ENCODE measurements at regions not wholly inside any gene's neighbourhood (a gene's known extent, or its start where the extent isn't known, plus 50 kb on each side); places are given as distances from the start of the nearest gene placed in this dataset.

GRCh38 chr13:85469320-85469719 lies 329.9 kb downstream of the SLITRK6 start:
- no peak for DNase-seq (ENCODE audit: low spot score)

GRCh38 chr13:85462792-85463425 lies 336.3 kb downstream of the SLITRK6 start:
- no peak for DNase-seq (ENCODE audit: low spot score)

GRCh38 chr13:85461621-85462020 lies 337.6 kb downstream of the SLITRK6 start:
- DNase-seq (ENCODE audit: low spot score): no peak

GRCh38 chr13:85445534-85445933 lies 353.7 kb downstream of the SLITRK6 start:
- no peak for DNase-seq (ENCODE audit: low spot score)

GRCh38 chr13:85441975-85442374 lies 357.2 kb downstream of the SLITRK6 start:
- DNase-seq (ENCODE audit: low spot score): no peak

GRCh38 chr13:85441364-85441763 lies 357.9 kb downstream of the SLITRK6 start:
- DNase-seq (ENCODE audit: low spot score): no peak

GRCh38 chr13:85436029-85436428 lies 363.2 kb downstream of the SLITRK6 start:
- DNase-seq (ENCODE audit: low spot score): no peak

- no peak for DNase-seq (ENCODE audit: low spot score)
Measured at GRCh38 chr13:85434927-85435326, 364.3 kb downstream of the SLITRK6 start.

GRCh38 chr13:85432881-85433280 lies 366.3 kb downstream of the SLITRK6 start:
- no peak for DNase-seq (ENCODE audit: low spot score)

GRCh38 chr13:85431720-85432119 lies 367.5 kb downstream of the SLITRK6 start:
- DNase-seq (ENCODE audit: low spot score): no peak

GRCh38 chr13:85430216-85430794 lies 368.9 kb downstream of the SLITRK6 start:
- no peak for DNase-seq (ENCODE audit: low spot score)

- DNase-seq (ENCODE audit: low spot score): no peak
Measured at GRCh38 chr13:85427416-85427815, 371.8 kb downstream of the SLITRK6 start.

- no peak for DNase-seq (ENCODE audit: low spot score)
Measured at GRCh38 chr13:85420136-85420535, 379.1 kb downstream of the SLITRK6 start.

GRCh38 chr13:85419611-85420010 lies 379.6 kb downstream of the SLITRK6 start:
- no peak for DNase-seq (ENCODE audit: low spot score)

- DNase-seq (ENCODE audit: low spot score): no peak
Measured at GRCh38 chr13:85417807-85418206, 381.4 kb downstream of the SLITRK6 start.

- no peak for DNase-seq (ENCODE audit: low spot score)
Measured at GRCh38 chr13:85413664-85414063, 385.6 kb downstream of the SLITRK6 start.

GRCh38 chr13:85412448-85412847 lies 386.8 kb downstream of the SLITRK6 start:
- DNase-seq (ENCODE audit: low spot score): no peak

- DNase-seq (ENCODE audit: low spot score): no peak
Measured at GRCh38 chr13:85411591-85411990, 387.6 kb downstream of the SLITRK6 start.

- DNase-seq (ENCODE audit: low spot score): no peak
Measured at GRCh38 chr13:85408415-85408814, 390.8 kb downstream of the SLITRK6 start.

- DNase-seq (ENCODE audit: low spot score): peak; percentile 85
Measured at GRCh38 chr13:85406269-85406975, 392.8 kb downstream of the SLITRK6 start.

- peak; percentile 72 for DNase-seq (ENCODE audit: low spot score)
Measured at GRCh38 chr13:85405316-85405897, 393.8 kb downstream of the SLITRK6 start.

- DNase-seq (ENCODE audit: low spot score): no peak
Measured at GRCh38 chr13:85386424-85386823, 412.8 kb downstream of the SLITRK6 start.

GRCh38 chr13:85383291-85383690 lies 415.9 kb downstream of the SLITRK6 start:
- no peak for DNase-seq (ENCODE audit: low spot score)
